ENCODE measurements at regions not wholly inside any gene's neighbourhood (a gene's known extent, or its start where the extent isn't known, plus 50 kb on each side); places are given as distances from the start of the nearest gene placed in this dataset.
"Not testable (repeated sequence)": the region's sequence is repeated elsewhere in the genome, so short reads cannot be mapped to it uniquely, and the experiment has no call there.

DNA sequence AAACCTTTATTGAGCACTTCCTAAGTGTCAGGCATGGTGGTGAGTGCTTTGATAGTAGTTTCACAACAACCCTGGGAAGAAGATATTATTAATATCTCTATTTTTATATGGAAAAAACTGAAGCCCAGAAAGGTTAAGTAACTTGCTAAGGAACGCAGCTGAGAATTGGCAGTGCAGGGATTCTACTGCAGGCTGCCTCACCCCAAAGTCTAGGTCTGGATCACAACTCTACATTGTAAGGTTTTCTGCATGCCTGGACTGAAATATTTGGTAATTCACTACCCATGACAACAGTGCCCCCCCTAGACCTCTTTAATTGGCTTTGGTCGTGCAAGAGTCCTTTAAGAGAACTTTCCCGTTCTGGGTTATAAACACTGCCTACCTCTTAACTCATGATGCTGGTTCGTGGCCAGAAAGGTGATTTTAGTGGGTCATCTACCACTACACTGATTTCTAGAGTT, 67.1 kb upstream of the KCNQ5 start:
- H3K27me3 ChIP-seq (ENCODE audit: control insufficient read depth, insufficient read depth, low read length): no peaks in the 10 kb centered on the region
- no peaks in the 10 kb centered on the region for H3K36me3 ChIP-seq (replicated peaks; ENCODE audit: control insufficient read depth, insufficient read depth, low read length)
- DNase-seq: no peak
- H3K4me3 ChIP-seq (ENCODE audit: insufficient read depth, low read depth, low read length): no peak overlapping the region

DNA sequence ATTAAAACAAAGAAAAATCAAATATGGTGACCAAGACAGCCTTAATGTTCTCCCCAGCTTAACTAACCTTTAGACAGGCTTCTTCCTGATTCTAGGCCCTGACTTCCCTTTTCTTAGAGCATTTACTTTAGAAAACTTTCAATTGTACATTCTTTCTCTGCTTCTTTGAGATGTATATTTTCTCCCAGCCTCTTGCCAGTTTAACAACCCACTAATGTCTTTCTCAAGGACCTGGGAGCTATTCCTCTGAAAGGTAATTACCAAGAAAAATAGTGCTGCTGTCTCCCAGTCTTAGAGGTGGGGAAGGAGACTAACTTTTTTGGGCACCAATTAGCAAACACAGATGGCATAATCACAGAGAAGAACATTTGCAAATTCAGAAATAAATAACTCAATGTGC, 62.8 kb upstream of the KCNQ5 start:
- no peaks in the 10 kb centered on the region for H3K27me3 ChIP-seq (ENCODE audit: control insufficient read depth, insufficient read depth, low read length)
- DNase-seq: no peak
- no peak overlapping the region for H3K4me3 ChIP-seq (ENCODE audit: insufficient read depth, low read depth, low read length)
- H3K36me3 ChIP-seq (replicated peaks; ENCODE audit: control insufficient read depth, insufficient read depth, low read length): no peaks in the 10 kb centered on the region

DNA sequence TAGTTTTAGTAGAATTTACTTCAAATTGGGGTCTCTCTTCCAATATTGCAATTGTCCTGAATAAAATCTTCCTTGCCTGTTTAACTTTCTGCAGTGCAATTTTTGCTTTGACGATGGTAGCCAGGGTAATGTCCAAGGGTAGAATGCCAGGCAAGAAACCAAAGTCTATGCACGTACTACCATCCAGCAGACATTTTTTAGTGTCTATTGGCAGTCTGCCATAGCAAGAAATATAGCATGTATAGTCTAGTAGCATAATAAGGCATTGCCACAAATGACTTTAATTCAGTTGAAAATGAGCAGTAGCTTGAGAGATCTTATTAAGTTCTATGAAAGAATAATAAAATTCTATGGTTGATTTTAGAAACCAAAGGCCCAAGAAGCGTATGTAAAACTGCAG, 62.3 kb upstream of the KCNQ5 start:
- no peaks in the 10 kb centered on the region for H3K36me3 ChIP-seq (replicated peaks; ENCODE audit: control insufficient read depth, insufficient read depth, low read length)

DNA sequence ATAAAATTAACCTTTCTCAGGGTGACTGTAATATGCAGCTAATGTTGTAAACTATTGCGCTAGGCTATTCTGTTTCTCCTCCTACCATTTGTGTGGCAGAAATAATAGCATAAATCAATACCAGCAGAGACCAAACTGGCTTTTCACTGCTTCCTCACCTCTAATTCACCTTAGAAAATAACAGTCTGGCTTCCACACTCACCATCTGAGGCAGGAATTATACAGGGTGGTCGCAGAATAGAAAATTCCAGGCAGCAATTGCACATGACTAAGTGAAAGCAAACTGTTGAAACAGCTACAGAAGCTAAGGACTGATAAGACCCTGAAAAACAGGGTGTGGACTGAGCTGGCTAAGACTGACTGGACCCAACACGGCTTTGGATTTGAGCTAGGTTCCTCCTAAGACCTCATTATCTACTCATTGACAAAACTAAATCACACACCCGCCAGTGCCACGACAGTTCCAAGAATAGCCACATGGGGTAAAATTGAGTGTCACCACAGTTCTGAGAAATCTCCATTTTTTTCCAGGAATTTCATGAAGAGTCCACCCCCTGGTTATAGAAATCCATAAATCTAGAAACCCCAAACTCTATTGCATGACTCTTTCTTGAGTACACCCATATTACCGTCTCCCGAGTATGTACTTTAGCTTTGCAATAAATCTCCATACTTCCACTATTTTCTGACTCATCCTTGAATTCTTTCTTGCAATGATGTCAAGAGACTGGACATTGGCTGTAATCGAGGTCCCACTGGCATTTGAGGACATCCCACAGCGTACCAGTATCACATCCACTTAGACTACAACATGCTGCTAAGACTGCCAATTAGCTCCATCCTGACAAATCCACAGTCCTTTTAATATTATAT, 60.9 kb upstream of the KCNQ5 start:
- Histone ChIP-seq H3K4me3 (ENCODE audit: insufficient read depth, low read depth, low read length) (no peak overlapping the region), H3K27me3 (ENCODE audit: control insufficient read depth, insufficient read depth, low read length) (no peaks in the 10 kb centered on the region), H3K36me3 (replicated peaks; ENCODE audit: control insufficient read depth, insufficient read depth, low read length) (no peaks in the 10 kb centered on the region)
- no peak for DNase-seq

More for the DNA sequence above, 62.3 kb upstream of the KCNQ5 start:
- no peak overlapping the region for H3K4me3 ChIP-seq (ENCODE audit: insufficient read depth, low read depth, low read length)
- no peak for DNase-seq
- H3K27me3 ChIP-seq (ENCODE audit: control insufficient read depth, insufficient read depth, low read length): no peaks in the 10 kb centered on the region

DNA sequence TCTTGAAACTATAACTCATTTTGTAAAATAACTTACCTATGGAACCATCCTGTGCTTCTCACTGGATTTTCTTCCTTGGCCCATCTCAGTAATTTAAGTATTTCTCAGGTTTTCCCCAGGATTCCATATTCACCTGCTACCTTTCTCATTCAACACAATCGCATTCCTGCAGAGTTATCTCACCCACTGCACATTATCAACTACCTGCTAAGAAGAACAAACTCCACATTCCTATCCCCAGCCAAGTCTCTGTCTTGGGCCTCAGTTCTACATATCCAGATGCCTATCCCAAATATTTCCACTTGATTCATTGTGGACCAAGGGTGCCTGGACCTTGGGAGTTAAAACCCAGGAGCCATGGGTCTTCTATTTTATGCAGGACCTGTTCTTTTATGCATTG, 60.2 kb upstream of the KCNQ5 start:
- H3K4me3 ChIP-seq (ENCODE audit: insufficient read depth, low read depth, low read length): no peak overlapping the region
- no peaks in the 10 kb centered on the region for H3K36me3 ChIP-seq (replicated peaks; ENCODE audit: control insufficient read depth, insufficient read depth, low read length)
- peak; percentile 9 for DNase-seq
- H3K27me3 ChIP-seq (ENCODE audit: control insufficient read depth, insufficient read depth, low read length): no peaks in the 10 kb centered on the region

DNA sequence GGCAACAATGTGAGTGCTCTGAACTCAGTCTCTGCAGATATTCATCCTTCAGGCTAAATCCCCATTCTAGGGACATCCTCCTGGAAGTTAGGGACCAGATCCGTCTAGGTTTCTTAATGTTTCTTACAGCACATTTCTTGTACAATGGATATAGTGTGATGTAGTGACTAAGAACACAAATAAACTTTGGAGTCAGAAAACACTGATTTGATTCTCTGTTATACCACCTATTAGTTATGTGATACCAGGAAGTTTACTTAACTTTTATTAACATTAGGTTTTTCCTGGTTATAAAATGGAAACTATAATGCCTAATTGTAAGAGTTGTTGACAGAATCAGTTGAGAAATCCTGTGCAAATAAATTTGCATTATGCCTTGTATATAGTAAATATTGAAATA, 57.6 kb upstream of the KCNQ5 start:
- Histone ChIP-seq H3K4me3 (ENCODE audit: insufficient read depth, low read depth, low read length) (no peak overlapping the region), H3K27me3 (ENCODE audit: control insufficient read depth, insufficient read depth, low read length) (no peaks in the 10 kb centered on the region)
- no peak for DNase-seq

DNA sequence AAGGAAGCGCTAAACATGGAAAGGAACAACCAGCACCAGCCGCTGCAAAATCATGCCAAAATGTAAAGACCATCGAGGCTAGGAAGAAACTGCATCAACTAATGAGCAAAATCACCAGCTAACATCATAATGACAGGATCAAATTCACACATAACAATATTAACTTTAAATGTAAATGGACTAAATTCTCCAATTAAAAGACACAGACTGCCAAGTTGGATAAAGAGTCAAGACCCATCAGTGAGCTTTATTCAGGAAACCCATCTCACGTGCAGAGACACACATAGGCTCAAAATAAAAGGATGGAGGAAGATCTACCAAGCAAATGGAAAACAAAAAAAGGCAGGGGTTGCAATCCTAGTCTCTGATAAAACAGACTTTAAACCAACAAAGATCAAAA, 49.9 kb upstream of the KCNQ5 start:
- H3K27me3 ChIP-seq (ENCODE audit: control insufficient read depth, insufficient read depth, low read length); DNase-seq; H3K4me3 ChIP-seq (ENCODE audit: insufficient read depth, low read depth, low read length); H3K36me3 ChIP-seq (replicated peaks; ENCODE audit: control insufficient read depth, insufficient read depth, low read length): not testable (repeated sequence)

More for the DNA sequence above, 57.6 kb upstream of the KCNQ5 start:
- H3K36me3 ChIP-seq (replicated peaks; ENCODE audit: control insufficient read depth, insufficient read depth, low read length): no peaks in the 10 kb centered on the region

All from H7 (cell line).